Natural killer cell (primary cell): ENCODE measurements at regions not wholly inside any gene's neighbourhood (a gene's known extent, or its start where the extent isn't known, plus 50 kb on each side); places are given as distances from the start of the nearest gene placed in this dataset.

ENCODE experiments used
- ATAC-seq, 3 donors: fragments of 150-1000 bp in 2 of 3; fragments of 200-7000 bp in 1 of 3; cut with Tn5 transposase; 1 replicate in 1 of 3; 2 replicates in 2 of 3; pipeline ENCODE4 v1.10.0; 2021; ENCODE audit warnings: mild to moderate bottlenecking in 2 of 3, moderate library complexity in 2 of 3
- DNase-seq, 2 donors: peaks; one replicate each; pipeline versions ENCODE4 v3.0.0 to v3.0.0-alpha.2; 2013 to 2021; ENCODE audit warnings: mixed read lengths in 1 of 2
- H3K27ac ChIP-seq: one replicate; pipeline ENCODE4 v1.5.1; 2013; ENCODE audit warnings: mild to moderate bottlenecking, low read length
- H3K27me3 ChIP-seq: one replicate; pipeline ENCODE4 v1.6.1; 2013; ENCODE audit warnings: low read length; ENCODE audit not compliant: control insufficient read depth, insufficient read depth
- H3K36me3 ChIP-seq: one replicate; pipeline ENCODE4 v1.6.1; 2013; ENCODE audit warnings: low read length; ENCODE audit not compliant: control insufficient read depth, insufficient read depth
- H3K4me1 ChIP-seq: one replicate; pipeline ENCODE4 v1.6.1; 2013; ENCODE audit warnings: low read length; ENCODE audit not compliant: control insufficient read depth, insufficient read depth
- H3K4me3 ChIP-seq: one replicate; pipeline ENCODE4 v1.5.1; 2013; ENCODE audit warnings: low read length
- H3K9me3 ChIP-seq: one replicate; pipeline ENCODE4 v1.6.1; 2013; ENCODE audit warnings: low read length; ENCODE audit not compliant: control insufficient read depth, insufficient read depth
- H3K27ac Mint-ChIP-seq, 2 donors: one replicate each; pipeline ENCODE4 v1.8.0; 2022; ENCODE audit warnings: mild to moderate bottlenecking in 2 of 2, mixed read lengths in 2 of 2, moderate library complexity in 1 of 2
- H3K27me3 Mint-ChIP-seq, 2 donors: one replicate each; pipeline ENCODE4 v1.8.0; 2022; ENCODE audit warnings: low read depth in 2 of 2, mixed read lengths in 2 of 2
- H3K36me3 Mint-ChIP-seq: one replicate; pipeline ENCODE4 v1.8.0; 2022; ENCODE audit warnings: mixed read lengths
- H3K4me1 Mint-ChIP-seq, 2 donors: one replicate each; pipeline ENCODE4 v1.8.0; 2022; ENCODE audit warnings: mixed read lengths in 2 of 2
- H3K4me3 Mint-ChIP-seq: one replicate; pipeline ENCODE4 v1.8.0; 2022; ENCODE audit warnings: mild to moderate bottlenecking, moderate library complexity, mixed read lengths
- H3K9me3 Mint-ChIP-seq, 2 donors: one replicate each; pipeline ENCODE4 v1.8.0; 2022; ENCODE audit warnings: mixed read lengths in 2 of 2
- CTCF ChIP-seq: fragments of 200-600 bp; IDR thresholded peaks from one replicate; pipeline ENCODE4 v1.8.0; 2022; ENCODE audit warnings: antibody characterized with exemption
- WGBS: methylation state at CpG from one replicate; pipeline ENCODE4 v1.1.7; 2013; ENCODE audit warnings: missing lambda C conversion rate; ENCODE audit not compliant: insufficient coverage; 5-methylcytosine and 5-hydroxymethylcytosine counted together
- intact Hi-C: fragments of 100-400 bp; cut with micrococcal nuclease; formaldehyde crosslinking; loops from one replicate; pipeline ENCODE4 v1.14.2; 2022

- DNase-seq (no peak), ATAC-seq (no peak)
- intact Hi-C loops: no loop called here
Measured at GRCh38 chr5:10130881-10131280, 118.8 kb downstream of the ATPSCKMT start.

GRCh38 chr5:10126900-10127299, 122.8 kb downstream of the ATPSCKMT start:
- Histone ChIP-seq H3K27me3 (no peaks in the 10 kb centered on the region), H3K27ac (no peak overlapping the region), H3K4me1 (no peaks in the 10 kb centered on the region), H3K36me3 (no peaks in the 10 kb centered on the region), H3K9me3 (no peaks in the 10 kb centered on the region), H3K4me3 (no peak overlapping the region)
- TF ChIP-seq CTCF: no peak
- Mint-ChIP-seq H3K4me3 (no peak overlapping the region), H3K9me3 (no peaks in the 10 kb centered on the region), H3K4me1 (no peaks in the 10 kb centered on the region), H3K27me3 (no peaks in the 10 kb centered on the region), H3K27ac (no peak overlapping the region), H3K36me3 (no peaks in the 10 kb centered on the region)
- ATAC-seq (peak in 1 of 3 donors; percentile 40), DNase-seq (no peak)
- intact Hi-C loops: no loop called here
- 95% methylated on average over 6 of the region's 6 CpGs for WGBS

More at GRCh38 chr5:10130881-10131280, 118.8 kb downstream of the ATPSCKMT start:
- no peak for TF ChIP-seq CTCF
- Mint-ChIP-seq H3K36me3 (no peaks in the 10 kb centered on the region), H3K4me3 (no peak overlapping the region), H3K9me3 (no peaks in the 10 kb centered on the region), H3K4me1 (no peaks in the 10 kb centered on the region), H3K27me3 (no peaks in the 10 kb centered on the region), H3K27ac (no peak overlapping the region)
- Histone ChIP-seq H3K4me3 (no peak overlapping the region), H3K27me3 (no peaks in the 10 kb centered on the region), H3K36me3 (no peaks in the 10 kb centered on the region), H3K9me3 (no peaks in the 10 kb centered on the region), H3K27ac (no peak overlapping the region), H3K4me1 (no peaks in the 10 kb centered on the region)
- 39% methylated on average over 3 of the region's 3 CpGs for WGBS

GRCh38 chr5:10125116-10125515, 124.6 kb downstream of the ATPSCKMT start:
- Histone ChIP-seq H3K27me3 (no peaks in the 10 kb centered on the region), H3K9me3 (no peaks in the 10 kb centered on the region), H3K4me3 (no peak overlapping the region), H3K27ac (no peak overlapping the region), H3K36me3 (no peaks in the 10 kb centered on the region), H3K4me1 (no peaks in the 10 kb centered on the region)
- H3K36me3 Mint-ChIP-seq: no peaks in the 10 kb centered on the region
- WGBS: 89% methylated on average over 9 of the region's 9 CpGs
- H3K27ac Mint-ChIP-seq: no peak overlapping the region
- peaks cover 0 to 2% of the 10 kb centered on the region in 2 donors for H3K9me3 Mint-ChIP-seq
- H3K27me3 Mint-ChIP-seq: no peaks in the 10 kb centered on the region
- no peak for ATAC-seq
- no peak overlapping the region for H3K4me3 Mint-ChIP-seq
- intact Hi-C loops: no loop called here
- no peaks in the 10 kb centered on the region for H3K4me1 Mint-ChIP-seq
- no peak for TF ChIP-seq CTCF
- no peak for DNase-seq

GRCh38 chr5:10124287-10124686, 125.4 kb downstream of the ATPSCKMT start:
- Histone ChIP-seq H3K4me3 (no peak overlapping the region), H3K4me1 (no peaks in the 10 kb centered on the region), H3K9me3 (no peaks in the 10 kb centered on the region), H3K36me3 (no peaks in the 10 kb centered on the region), H3K27me3 (no peaks in the 10 kb centered on the region), H3K27ac (no peak overlapping the region)
- Mint-ChIP-seq H3K4me1 (no peaks in the 10 kb centered on the region), H3K27me3 (no peaks in the 10 kb centered on the region), H3K9me3 (peaks cover 0 to 2% of the 10 kb centered on the region in 2 donors), H3K36me3 (no peaks in the 10 kb centered on the region), H3K27ac (no peak overlapping the region), H3K4me3 (no peak overlapping the region)
- TF ChIP-seq CTCF: no peak
- intact Hi-C loops: no loop called here
- DNase-seq (no peak), ATAC-seq (no peak)
- WGBS: 92% methylated on average over 9 of the region's 9 CpGs
